NOMO-1 (cell line): ENCODE measurements at regions not wholly inside any gene's neighbourhood (a gene's known extent, or its start where the extent isn't known, plus 50 kb on each side); places are given as distances from the start of the nearest gene placed in this dataset.
"Not testable (repeated sequence)": the region's sequence is repeated elsewhere in the genome, so short reads cannot be mapped to it uniquely, and the experiment has no call there.

ENCODE experiments used
- DNase-seq, 2 experiments: peaks; one replicate each; lab custom pipeline; 2025; ENCODE audit not compliant: unreplicated experiment in 2 of 2; lab: John Stamatoyannopoulos, UW

GRCh38 chr6:112571488-112572270, 224.5 kb downstream of the RFPL4B start:
- DNase-seq = no peak

- no peak for DNase-seq
Measured at GRCh38 chr6:112574190-112574589, 227.1 kb downstream of the RFPL4B start.

- DNase-seq = no peak
Measured at GRCh38 chr6:112575309-112575834, 228.2 kb downstream of the RFPL4B start.

- no peak for DNase-seq
Measured at GRCh38 chr6:112576423-112576822, 229.3 kb downstream of the RFPL4B start.

- DNase-seq = no peak
Measured at GRCh38 chr6:112579601-112580000, 232.5 kb downstream of the RFPL4B start.

- DNase-seq = no peak
Measured at GRCh38 chr6:112581015-112581414, 233.9 kb downstream of the RFPL4B start.

- no peak for DNase-seq
Measured at GRCh38 chr6:112590326-112590725, 243.2 kb downstream of the RFPL4B start.

- no peak for DNase-seq
Measured at GRCh38 chr6:112591329-112591728, 244.2 kb downstream of the RFPL4B start.

- DNase-seq = no peak
Measured at GRCh38 chr6:112592159-112592558, 245.0 kb downstream of the RFPL4B start.

- no peak for DNase-seq
Measured at GRCh38 chr6:112594886-112595594, 247.9 kb downstream of the RFPL4B start.

GRCh38 chr6:112595841-112596240, 248.7 kb downstream of the RFPL4B start:
- DNase-seq = no peak

GRCh38 chr6:112597176-112597575, 250.0 kb downstream of the RFPL4B start:
- DNase-seq = no peak

- no peak for DNase-seq
Measured at GRCh38 chr6:112600168-112600567, 253.0 kb downstream of the RFPL4B start.

GRCh38 chr6:112603726-112604125, 256.6 kb downstream of the RFPL4B start:
- DNase-seq = no peak

- no peak for DNase-seq
Measured at GRCh38 chr6:112606656-112607435, 259.7 kb downstream of the RFPL4B start.

- DNase-seq = not testable (repeated sequence)
Measured at GRCh38 chr6:112608925-112609324, 261.8 kb downstream of the RFPL4B start.

- no peak for DNase-seq
Measured at GRCh38 chr6:112613410-112613809, 266.3 kb downstream of the RFPL4B start.

GRCh38 chr6:112618849-112619248, 271.7 kb downstream of the RFPL4B start:
- no peak for DNase-seq

GRCh38 chr6:112620812-112621569, 273.9 kb downstream of the RFPL4B start:
- DNase-seq = no peak

GRCh38 chr6:112622036-112622435, 274.9 kb downstream of the RFPL4B start:
- no peak for DNase-seq
